HEK293 (cell line): ENCODE measurements at regions not wholly inside any gene's neighbourhood (a gene's known extent, or its start where the extent isn't known, plus 50 kb on each side); places are given as distances from the start of the nearest gene placed in this dataset.
A peak's percentile ranks its signal among the peaks of the same experiment; 100 is the strongest.

Source experiments
- CTCF ChIA-PET: fragments of 350-600 bp; formaldehyde crosslinking; extraction: SDS; loops from one replicate; lab custom pipeline; 2021; ENCODE audit warnings: antibody characterized with exemption; lab: Yijun Ruan, JAX
- POLR2A ChIA-PET: fragments of 300-600 bp; formaldehyde crosslinking; extraction: SDS; loops from one replicate; lab custom pipeline; 2020; ENCODE audit warnings: antibody characterized with exemption, inconsistent platforms; lab: Yijun Ruan, JAX
- H3K27ac ChIP-seq: fragments of 200-500 bp; sonication (Bioruptor generic); 2 replicates; pipeline ENCODE4 v1.5.1; 2014; ENCODE audit warnings: low read depth, low read length, control low read depth, inconsistent platforms; ENCODE audit errors: extremely low read depth
- H3K36me3 ChIP-seq, 2 experiments: fragments of 200-500 bp in 1 of 2; sonication (Bioruptor generic) in 1 of 2; 1 replicate in 1 of 2; 2 replicates in 1 of 2; pipeline ENCODE4 v1.5.1; 2014 to 2017; ENCODE audit warnings: inconsistent platforms in 2 of 2, low read length in 2 of 2; ENCODE audit not compliant: control insufficient read depth in 2 of 2, insufficient read depth in 1 of 2
- H3K4me1 ChIP-seq: fragments of 200-500 bp; sonication (Bioruptor generic); 2 replicates; pipeline ENCODE4 v1.5.1; 2014; ENCODE audit warnings: mild to moderate bottlenecking, low read length, inconsistent platforms; ENCODE audit not compliant: control insufficient read depth, insufficient read depth
- H3K4me3 ChIP-seq: 2 replicates; pipeline ENCODE4 v1.5.1; 2011; ENCODE audit warnings: low read depth, mild to moderate bottlenecking, control low read depth, low read length, moderate library complexity
- H3K9me3 ChIP-seq: fragments of 200-500 bp; sonication (Bioruptor generic); 2 replicates; pipeline ENCODE4 v1.5.1; 2014; ENCODE audit warnings: low read depth, low read length, inconsistent platforms; ENCODE audit not compliant: control insufficient read depth, insufficient read depth
- EGR2 ChIP-seq: fragments of 450-650 bp; formaldehyde crosslinking; IDR thresholded peaks from 2 replicates; pipeline ENCODE4 v1.5.1; 2016; ENCODE audit warnings: low read depth, missing biosample characterization, missing genetic modification characterization
- HOXA7 ChIP-seq: sonication (generic); formaldehyde crosslinking; IDR thresholded peaks from 2 replicates; pipeline ENCODE4 v1.8.1; 2022; ENCODE audit warnings: missing genetic modification reagents, borderline replicate concordance
- KLF8 ChIP-seq: fragments of 450-650 bp; formaldehyde crosslinking; IDR thresholded peaks from 2 replicates; pipeline ENCODE4 v1.5.1; 2016; ENCODE audit warnings: missing biosample characterization, missing genetic modification characterization
- MEIS1 ChIP-seq: sonication (generic); formaldehyde crosslinking; IDR thresholded peaks from 2 replicates; pipeline ENCODE4 v1.8.1; 2022; ENCODE audit warnings: missing genetic modification reagents, mild to moderate bottlenecking, borderline replicate concordance
- MYNN ChIP-seq: fragments of 450-650 bp; formaldehyde crosslinking; IDR thresholded peaks from 2 replicates; pipeline ENCODE4 v1.5.1; 2016; ENCODE audit warnings: missing biosample characterization, missing genetic modification characterization, borderline replicate concordance
- SETDB1 ChIP-seq: IDR thresholded peaks from one replicate; pipeline ENCODE4 v1.6.1; 2017; ENCODE audit warnings: mild to moderate bottlenecking, low read length, moderate library complexity, mixed read lengths; ENCODE audit not compliant: insufficient read length
- TRIM28 ChIP-seq: IDR thresholded peaks from 2 replicates; pipeline ENCODE4 v1.6.1; 2011; ENCODE audit warnings: low read length, control low read depth, borderline replicate concordance
- WT1 ChIP-seq: fragments of 450-650 bp; formaldehyde crosslinking; IDR thresholded peaks from 2 replicates; pipeline ENCODE4 v1.5.1; 2016; ENCODE audit warnings: missing biosample characterization, missing genetic modification characterization
- YY2 ChIP-seq: fragments of 450-650 bp; formaldehyde crosslinking; IDR thresholded peaks from 2 replicates; pipeline ENCODE4 v1.5.1; 2016; ENCODE audit warnings: missing biosample characterization, missing genetic modification characterization
- ZFHX2 ChIP-seq: fragments of 450-650 bp; formaldehyde crosslinking; conservative IDR thresholded peaks from 2 replicates; pipeline ENCODE4 v1.5.1; 2016; ENCODE audit warnings: missing biosample characterization, missing genetic modification characterization
- ZNF221 ChIP-seq: fragments of 450-650 bp; formaldehyde crosslinking; IDR thresholded peaks from 2 replicates; pipeline ENCODE4 v1.5.1; 2017; ENCODE audit warnings: missing biosample characterization, missing genetic modification characterization, borderline replicate concordance
- ZNF223 ChIP-seq: fragments of 450-650 bp; formaldehyde crosslinking; IDR thresholded peaks from 2 replicates; pipeline ENCODE4 v1.5.1; 2016; ENCODE audit warnings: missing biosample characterization, missing genetic modification characterization
- ZNF280D ChIP-seq: fragments of 450-650 bp; formaldehyde crosslinking; IDR thresholded peaks from 2 replicates; pipeline ENCODE4 v1.5.1; 2016; ENCODE audit warnings: missing biosample characterization, missing genetic modification characterization
- ZNF48 ChIP-seq: fragments of 450-650 bp; formaldehyde crosslinking; IDR thresholded peaks from 2 replicates; pipeline ENCODE4 v1.5.1; 2016; ENCODE audit warnings: missing biosample characterization, missing genetic modification characterization
- ZNF530 ChIP-seq: fragments of 450-650 bp; formaldehyde crosslinking; IDR thresholded peaks from 2 replicates; pipeline ENCODE4 v1.5.1; 2016; ENCODE audit warnings: low read depth, missing biosample characterization, missing genetic modification characterization
- ZNF549 ChIP-seq: fragments of 450-650 bp; IDR thresholded peaks from 2 replicates; pipeline ENCODE4 v1.5.1; 2018; ENCODE audit warnings: missing biosample characterization, missing genetic modification characterization, mild to moderate bottlenecking, inconsistent platforms, moderate library complexity
- ZNF664 ChIP-seq: fragments of 450-650 bp; formaldehyde crosslinking; IDR thresholded peaks from 2 replicates; pipeline ENCODE4 v1.5.1; 2016; ENCODE audit warnings: missing biosample characterization, missing genetic modification characterization
- ZNF701 ChIP-seq: fragments of 450-650 bp; formaldehyde crosslinking; IDR thresholded peaks from 2 replicates; pipeline ENCODE4 v1.5.1; 2016; ENCODE audit warnings: missing biosample characterization, missing genetic modification characterization
- ZNF837 ChIP-seq: fragments of 450-650 bp; formaldehyde crosslinking; IDR thresholded peaks from 2 replicates; pipeline ENCODE4 v1.5.1; 2016; ENCODE audit warnings: missing biosample characterization, missing genetic modification characterization
- ZSCAN4 ChIP-seq: fragments of 450-650 bp; formaldehyde crosslinking; IDR thresholded peaks from 2 replicates; pipeline ENCODE4 v1.5.1; 2017; ENCODE audit warnings: missing biosample characterization, missing genetic modification characterization
- TF ChIP-seq, protein P1 (sequence below): fragments of 450-650 bp; formaldehyde crosslinking; IDR thresholded peaks from 2 replicates; pipeline ENCODE4 v1.5.1; 2016; ENCODE audit warnings: missing biosample characterization, missing genetic modification characterization
- TF ChIP-seq, protein P2 (sequence below): fragments of 450-650 bp; formaldehyde crosslinking; conservative IDR thresholded peaks from 2 replicates; pipeline ENCODE4 v1.5.1; 2016; ENCODE audit warnings: low read depth, missing biosample characterization, missing genetic modification characterization
- TF ChIP-seq, protein P3 (sequence below): fragments of 450-650 bp; formaldehyde crosslinking; IDR thresholded peaks from 2 replicates; pipeline ENCODE4 v1.5.1; 2016; ENCODE audit warnings: missing biosample characterization, missing genetic modification characterization

DNA sequence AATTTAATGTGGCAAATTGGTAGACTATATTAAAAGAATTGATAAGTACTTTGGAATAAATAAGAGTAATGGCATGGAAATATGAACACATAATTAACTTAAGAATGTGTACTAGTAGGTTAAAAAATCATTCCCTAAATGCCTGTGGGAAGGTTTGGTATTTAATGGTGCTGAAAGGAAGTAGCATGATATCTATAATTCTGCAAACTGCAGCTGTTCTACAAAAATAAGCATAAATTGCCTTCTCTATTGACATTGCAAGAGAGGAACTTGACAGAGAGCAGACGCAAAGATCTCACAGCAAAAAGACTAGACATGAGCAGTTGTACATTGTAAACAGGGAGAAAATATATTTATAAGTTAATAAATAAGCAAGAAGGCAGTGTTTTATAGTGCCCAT lies 752.5 kb upstream of the PCDH10 start (continued):
- TF ChIP-seq, protein P1, sequence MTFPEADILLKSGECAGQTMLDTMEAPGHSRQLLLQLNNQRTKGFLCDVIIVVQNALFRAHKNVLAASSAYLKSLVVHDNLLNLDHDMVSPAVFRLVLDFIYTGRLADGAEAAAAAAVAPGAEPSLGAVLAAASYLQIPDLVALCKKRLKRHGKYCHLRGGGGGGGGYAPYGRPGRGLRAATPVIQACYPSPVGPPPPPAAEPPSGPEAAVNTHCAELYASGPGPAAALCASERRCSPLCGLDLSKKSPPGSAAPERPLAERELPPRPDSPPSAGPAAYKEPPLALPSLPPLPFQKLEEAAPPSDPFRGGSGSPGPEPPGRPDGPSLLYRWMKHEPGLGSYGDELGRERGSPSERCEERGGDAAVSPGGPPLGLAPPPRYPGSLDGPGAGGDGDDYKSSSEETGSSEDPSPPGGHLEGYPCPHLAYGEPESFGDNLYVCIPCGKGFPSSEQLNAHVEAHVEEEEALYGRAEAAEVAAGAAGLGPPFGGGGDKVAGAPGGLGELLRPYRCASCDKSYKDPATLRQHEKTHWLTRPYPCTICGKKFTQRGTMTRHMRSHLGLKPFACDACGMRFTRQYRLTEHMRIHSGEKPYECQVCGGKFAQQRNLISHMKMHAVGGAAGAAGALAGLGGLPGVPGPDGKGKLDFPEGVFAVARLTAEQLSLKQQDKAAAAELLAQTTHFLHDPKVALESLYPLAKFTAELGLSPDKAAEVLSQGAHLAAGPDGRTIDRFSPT (tag by site-specific recombination) = no peak
- TF ChIP-seq WT1 (tag by site-specific recombination) = no peak
- no peak for TF ChIP-seq ZNF221 (tag by site-specific recombination)
- TF ChIP-seq ZNF701 (tag by site-specific recombination) = no peak
- no peak for TF ChIP-seq MEIS1
- TF ChIP-seq, protein P2, sequence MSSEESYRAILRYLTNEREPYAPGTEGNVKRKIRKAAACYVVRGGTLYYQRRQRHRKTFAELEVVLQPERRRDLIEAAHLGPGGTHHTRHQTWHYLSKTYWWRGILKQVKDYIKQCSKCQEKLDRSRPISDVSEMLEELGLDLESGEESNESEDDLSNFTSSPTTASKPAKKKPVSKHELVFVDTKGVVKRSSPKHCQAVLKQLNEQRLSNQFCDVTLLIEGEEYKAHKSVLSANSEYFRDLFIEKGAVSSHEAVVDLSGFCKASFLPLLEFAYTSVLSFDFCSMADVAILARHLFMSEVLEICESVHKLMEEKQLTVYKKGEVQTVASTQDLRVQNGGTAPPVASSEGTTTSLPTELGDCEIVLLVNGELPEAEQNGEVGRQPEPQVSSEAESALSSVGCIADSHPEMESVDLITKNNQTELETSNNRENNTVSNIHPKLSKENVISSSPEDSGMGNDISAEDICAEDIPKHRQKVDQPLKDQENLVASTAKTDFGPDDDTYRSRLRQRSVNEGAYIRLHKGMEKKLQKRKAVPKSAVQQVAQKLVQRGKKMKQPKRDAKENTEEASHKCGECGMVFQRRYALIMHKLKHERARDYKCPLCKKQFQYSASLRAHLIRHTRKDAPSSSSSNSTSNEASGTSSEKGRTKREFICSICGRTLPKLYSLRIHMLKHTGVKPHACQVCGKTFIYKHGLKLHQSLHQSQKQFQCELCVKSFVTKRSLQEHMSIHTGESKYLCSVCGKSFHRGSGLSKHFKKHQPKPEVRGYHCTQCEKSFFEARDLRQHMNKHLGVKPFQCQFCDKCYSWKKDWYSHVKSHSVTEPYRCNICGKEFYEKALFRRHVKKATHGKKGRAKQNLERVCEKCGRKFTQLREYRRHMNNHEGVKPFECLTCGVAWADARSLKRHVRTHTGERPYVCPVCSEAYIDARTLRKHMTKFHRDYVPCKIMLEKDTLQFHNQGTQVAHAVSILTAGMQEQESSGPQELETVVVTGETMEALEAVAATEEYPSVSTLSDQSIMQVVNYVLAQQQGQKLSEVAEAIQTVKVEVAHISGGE (tag by site-specific recombination) = no peak

DNA sequence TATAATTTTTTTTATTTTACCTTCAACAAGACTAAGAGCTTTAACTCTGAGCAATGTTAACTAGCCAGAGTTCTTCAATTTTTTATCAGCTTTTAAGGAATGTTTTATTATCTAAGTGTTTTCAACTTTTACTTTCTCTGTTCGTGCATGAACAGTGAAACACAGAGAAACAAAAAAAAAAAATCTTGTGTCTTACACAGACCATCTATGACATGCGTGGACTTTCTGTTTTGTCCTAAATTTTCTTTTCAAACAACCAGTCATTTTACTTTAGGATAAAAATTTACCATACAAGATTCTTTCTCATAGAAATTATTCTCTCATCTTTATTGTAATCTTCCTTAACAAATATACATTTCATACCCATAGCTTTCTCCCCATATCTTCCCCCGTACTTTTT lies 731.9 kb upstream of the PCDH10 start:
- Histone ChIP-seq H3K36me3 (no peaks in the 10 kb centered on the region), H3K4me3 (no peak overlapping the region), H3K27ac (no peak overlapping the region), H3K4me1 (no peaks in the 10 kb centered on the region), H3K9me3 (no peaks in the 10 kb centered on the region)
- ChIA-PET POLR2A (no interaction called here), CTCF (no interaction called here)
- TF ChIP-seq SETDB1 = peak; percentile 99
- TF ChIP-seq MYNN (tag by site-specific recombination) = no peak
- TF ChIP-seq ZFHX2 = no peak
- peak; percentile 98 for TF ChIP-seq TRIM28
- TF ChIP-seq ZNF530 (tag by site-specific recombination) = no peak
- TF ChIP-seq ZSCAN4 = no peak

GRCh38 chr4:132427125-132427524 lies 722.0 kb upstream of the PCDH10 start:
- H3K36me3 ChIP-seq = no peaks in the 10 kb centered on the region
- H3K4me1 ChIP-seq = no peaks in the 10 kb centered on the region
- no peak overlapping the region for H3K4me3 ChIP-seq
- no peak overlapping the region for H3K27ac ChIP-seq
- CTCF ChIA-PET = interaction anchor here (0.6 kb wide), 1 partner anchor 58 kb away, joined by 5 read pairs; no protein-coding TSS in a partner anchor
- POLR2A ChIA-PET = no interaction called here
- H3K9me3 ChIP-seq = no peaks in the 10 kb centered on the region
- TF ChIP-seq ZNF223 (tag by site-specific recombination) = no peak
- no peak for TF ChIP-seq ZNF664
- no peak for TF ChIP-seq ZNF280D
- TF ChIP-seq, protein P3, sequence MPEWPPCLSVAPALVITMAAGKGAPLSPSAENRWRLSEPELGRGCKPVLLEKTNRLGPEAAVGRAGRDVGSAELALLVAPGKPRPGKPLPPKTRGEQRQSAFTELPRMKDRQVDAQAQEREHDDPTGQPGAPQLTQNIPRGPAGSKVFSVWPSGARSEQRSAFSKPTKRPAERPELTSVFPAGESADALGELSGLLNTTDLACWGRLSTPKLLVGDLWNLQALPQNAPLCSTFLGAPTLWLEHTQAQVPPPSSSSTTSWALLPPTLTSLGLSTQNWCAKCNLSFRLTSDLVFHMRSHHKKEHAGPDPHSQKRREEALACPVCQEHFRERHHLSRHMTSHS (tag by site-specific recombination) = no peak
- TF ChIP-seq ZNF701 (tag by site-specific recombination) = no peak
- TF ChIP-seq YY2 (tag by site-specific recombination) = no peak
- no peak for TF ChIP-seq KLF8 (tag by site-specific recombination)
- no peak for TF ChIP-seq HOXA7
- TF ChIP-seq WT1 (tag by site-specific recombination) = no peak
- no peak for TF ChIP-seq EGR2
- no peak for TF ChIP-seq ZNF837
- TF ChIP-seq ZNF549 (tag by site-specific recombination) = no peak
- TF ChIP-seq ZNF48 (tag by site-specific recombination) = no peak
